NCI-H1417 treated with DMSO at 0.1 percent for 48 hours (cell line): ENCODE measurements at regions not wholly inside any gene's neighbourhood (a gene's known extent, or its start where the extent isn't known, plus 50 kb on each side); places are given as distances from the start of the nearest gene placed in this dataset.
"Not testable (repeated sequence)": the region's sequence is repeated elsewhere in the genome, so short reads cannot be mapped to it uniquely, and the experiment has no call there.

Experiments
- DNase-seq: peaks from one replicate; lab custom pipeline; 2025; lab: John Stamatoyannopoulos, UW

DNA sequence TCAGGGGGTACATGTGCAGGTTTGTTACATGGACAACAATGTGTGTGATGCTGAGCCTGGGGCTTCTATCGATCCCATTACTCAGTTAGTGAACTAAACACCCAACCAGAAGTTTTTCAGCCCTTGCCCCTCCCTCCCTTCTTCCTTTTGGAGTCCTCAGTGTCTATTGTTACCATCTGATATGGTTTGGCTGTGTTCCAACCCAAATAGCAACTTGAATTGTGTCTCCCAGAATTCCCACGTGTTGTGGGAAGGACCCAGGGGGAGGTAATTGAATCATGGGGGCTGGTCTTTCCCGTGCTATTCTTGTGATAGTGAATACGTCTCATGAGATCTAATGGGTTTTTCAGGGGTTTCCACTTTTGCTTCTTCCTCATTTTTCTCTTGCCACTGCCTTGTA is 186.3 kb downstream of the AEBP2 start:
- not testable (repeated sequence) for DNase-seq

DNA sequence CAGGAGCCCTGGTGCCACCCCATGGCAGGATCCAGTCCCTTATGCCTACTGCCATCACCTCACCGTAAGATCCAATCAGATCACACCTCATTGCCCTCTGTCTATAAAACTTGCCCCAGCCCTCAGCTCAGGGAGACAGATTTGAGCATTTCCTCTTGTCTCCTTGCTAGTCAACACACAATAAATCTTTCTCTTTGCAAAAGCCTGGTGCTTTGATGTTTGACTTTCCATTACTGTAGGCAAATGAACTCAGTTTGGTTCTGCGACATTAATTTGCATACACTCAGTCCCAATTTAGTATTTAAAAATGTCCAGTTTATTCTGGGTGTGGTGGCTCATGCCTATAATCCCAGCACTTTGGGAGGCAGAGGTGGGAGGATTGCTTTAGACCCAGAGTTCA is 188.4 kb downstream of the AEBP2 start:
- DNase-seq: no peak

DNA sequence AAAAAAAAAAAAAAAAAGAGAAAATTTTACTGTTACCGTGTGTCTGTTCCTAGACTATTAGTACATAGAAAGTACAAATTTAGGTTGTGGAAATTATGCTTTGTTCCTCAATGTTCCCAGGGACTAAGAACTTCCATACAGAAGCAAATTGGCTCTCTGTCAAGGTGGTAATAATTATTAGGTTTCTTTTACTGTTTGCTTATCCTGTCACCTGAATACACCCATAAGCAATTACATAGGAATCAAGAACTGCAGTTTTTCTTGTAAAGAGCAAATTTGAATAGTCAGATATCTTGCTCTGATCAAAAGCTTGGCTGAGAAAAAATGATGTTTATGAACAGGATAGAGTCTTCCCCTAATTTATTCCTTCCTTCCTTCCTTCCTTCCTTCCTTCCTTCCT is 191.2 kb downstream of the AEBP2 start:
- no peak for DNase-seq

DNA sequence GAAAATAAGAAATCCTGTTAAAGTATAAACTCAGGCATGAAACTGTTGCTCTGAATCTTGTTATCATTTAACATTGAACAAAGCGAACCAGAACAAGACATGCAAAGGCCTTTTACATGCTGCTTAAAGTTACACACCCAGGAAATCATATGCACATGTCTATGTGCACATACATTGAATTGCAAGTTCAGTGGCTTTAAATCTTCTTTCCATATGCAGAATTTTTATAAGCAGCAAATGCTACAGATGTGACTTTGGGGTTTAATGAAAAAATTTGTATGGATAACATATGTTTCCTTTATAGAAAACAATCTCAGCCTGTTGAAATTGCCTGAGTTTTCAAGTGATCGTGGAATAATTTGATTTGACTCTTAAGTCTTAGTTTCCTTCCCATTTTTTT is 193.9 kb downstream of the AEBP2 start:
- DNase-seq: no peak

- no peak for DNase-seq
Observed at GRCh38 chr12:19633641-19634040, 194.3 kb downstream of the AEBP2 start.

DNA sequence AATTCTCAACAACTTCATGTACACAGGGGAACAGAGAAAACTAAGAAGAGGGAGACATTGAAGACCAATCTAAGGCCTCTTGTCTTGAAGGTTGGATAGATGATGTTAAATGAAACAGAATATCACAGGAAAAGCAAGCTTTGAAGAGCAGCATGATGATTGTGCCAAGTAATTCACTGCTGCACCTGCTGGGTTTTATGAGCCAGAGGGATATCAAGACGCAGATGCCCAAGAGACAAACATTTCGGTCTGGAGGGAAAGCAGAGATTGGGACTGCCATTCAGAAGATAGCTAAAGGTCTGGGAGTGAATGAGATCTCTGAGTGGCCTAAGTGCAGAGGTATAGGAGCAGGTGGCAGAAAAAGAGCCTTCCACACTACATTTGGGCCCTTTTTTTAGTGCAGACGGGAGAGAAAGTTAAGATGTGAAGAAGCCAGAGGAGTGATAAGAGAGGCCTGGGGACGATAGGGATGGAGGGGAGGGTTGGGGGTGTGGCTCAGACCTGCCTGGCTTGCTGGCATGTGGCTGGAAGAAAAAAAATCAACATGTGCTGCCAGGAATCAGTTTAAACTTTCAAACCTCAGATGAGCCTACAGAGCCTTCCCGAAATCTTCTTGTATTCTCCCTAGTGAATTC is 200.6 kb downstream of the AEBP2 start:
- DNase-seq: no peak

DNA sequence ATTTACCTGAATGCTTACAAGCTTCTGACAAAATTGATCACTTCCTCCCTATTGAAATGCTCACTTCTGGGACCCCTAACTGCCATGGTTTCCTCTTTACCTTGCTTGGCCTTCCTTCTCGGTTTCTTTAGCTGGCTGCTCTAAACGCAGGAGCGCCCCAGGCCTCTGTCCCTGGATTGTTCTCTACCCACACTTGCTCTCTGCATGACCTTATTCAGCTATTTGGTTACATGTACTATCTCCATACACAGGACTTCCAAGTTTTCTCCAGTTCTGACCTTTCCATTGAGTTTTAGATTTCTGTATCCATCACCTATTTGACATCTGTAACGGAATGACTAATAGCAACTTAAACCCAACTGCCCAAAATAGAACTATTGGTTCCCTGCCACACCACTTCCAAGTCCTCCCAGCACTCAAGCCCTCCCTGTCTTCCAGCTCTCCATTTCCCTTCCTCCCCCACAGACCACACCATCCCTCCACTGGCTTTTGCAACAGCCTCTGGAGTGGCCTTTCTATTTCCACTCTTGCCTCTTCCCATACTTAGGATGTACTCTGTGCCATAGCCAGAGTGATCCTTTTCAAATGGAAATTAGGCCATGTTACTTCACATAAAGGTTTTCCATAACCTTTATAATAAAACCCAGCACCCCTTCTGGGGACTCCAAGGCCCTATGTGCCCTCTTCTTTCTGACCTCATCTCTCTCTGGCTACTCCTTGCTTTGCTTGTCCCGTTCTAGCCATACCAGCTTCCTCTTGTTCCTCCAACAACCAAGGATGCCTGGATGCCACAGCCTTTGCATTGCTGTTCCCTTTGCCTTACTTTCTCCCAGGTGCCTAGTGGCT is 202.2 kb downstream of the AEBP2 start:
- DNase-seq: no peak

- no peak for DNase-seq
Observed at GRCh38 chr12:19642345-19642744, 203.1 kb downstream of the AEBP2 start.

GRCh38 chr12:19643635-19644034 is 204.3 kb downstream of the AEBP2 start:
- DNase-seq: no peak

GRCh38 chr12:19644571-19644970 is 205.3 kb downstream of the AEBP2 start:
- DNase-seq: no peak

- DNase-seq: no peak
Observed at GRCh38 chr12:19645823-19646222, 206.5 kb downstream of the AEBP2 start.

- DNase-seq: no peak
Observed at GRCh38 chr12:19646599-19646998, 207.3 kb downstream of the AEBP2 start.

DNA sequence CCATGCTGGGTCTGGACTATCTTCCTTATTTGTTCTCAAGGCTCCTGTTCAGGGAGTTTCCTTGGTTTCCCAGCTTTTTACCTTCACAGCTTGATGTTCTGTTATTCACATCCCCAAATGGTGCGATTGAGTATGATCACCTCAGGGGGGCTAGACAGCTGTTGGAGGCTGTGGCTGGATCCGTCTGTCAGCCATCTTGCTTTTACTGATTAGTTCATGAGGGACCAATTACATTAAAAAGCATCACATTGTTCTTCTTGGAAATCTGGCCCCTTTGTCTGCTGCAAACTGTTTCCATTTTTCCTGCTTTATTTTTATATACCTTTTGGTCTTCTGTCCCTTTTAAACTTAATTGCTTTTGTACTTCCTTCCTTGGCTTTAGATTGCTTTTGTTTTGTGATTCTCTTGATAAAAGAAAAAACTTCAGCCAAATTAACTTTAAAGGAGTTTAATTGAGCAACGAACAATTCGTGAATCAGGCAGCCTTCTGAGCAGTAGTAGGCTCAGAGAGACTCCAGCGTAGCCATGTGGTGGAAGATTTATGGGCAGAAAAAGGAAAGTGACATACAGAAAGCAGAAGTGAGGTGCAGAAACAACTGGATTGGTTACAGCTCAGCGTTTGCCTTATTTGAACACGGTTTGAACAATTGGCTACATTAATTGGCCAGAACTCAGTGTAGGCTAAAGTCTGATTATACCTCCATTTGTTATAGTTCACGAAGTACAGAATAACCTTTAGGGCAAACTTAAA is 208.7 kb downstream of the AEBP2 start:
- no peak for DNase-seq

DNA sequence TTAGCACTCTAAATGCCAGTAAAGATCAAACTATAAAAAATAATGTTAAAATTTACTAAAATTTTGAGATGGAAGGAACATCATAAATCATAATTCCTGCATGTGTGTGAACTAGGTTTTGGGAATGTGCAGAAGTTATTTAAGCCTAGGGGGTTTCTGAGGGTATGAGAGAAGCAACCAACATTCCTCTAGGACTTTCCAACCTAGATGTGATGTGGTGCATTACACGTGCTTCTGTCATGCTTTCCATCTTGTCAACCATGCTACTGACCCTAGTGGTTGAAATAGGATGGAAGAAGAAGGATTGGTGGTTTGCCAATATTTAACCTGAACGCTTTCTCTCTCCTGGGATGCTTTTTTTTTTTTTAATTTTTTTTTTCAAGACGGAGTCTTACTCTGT is 209.3 kb downstream of the AEBP2 start:
- no peak for DNase-seq

DNA sequence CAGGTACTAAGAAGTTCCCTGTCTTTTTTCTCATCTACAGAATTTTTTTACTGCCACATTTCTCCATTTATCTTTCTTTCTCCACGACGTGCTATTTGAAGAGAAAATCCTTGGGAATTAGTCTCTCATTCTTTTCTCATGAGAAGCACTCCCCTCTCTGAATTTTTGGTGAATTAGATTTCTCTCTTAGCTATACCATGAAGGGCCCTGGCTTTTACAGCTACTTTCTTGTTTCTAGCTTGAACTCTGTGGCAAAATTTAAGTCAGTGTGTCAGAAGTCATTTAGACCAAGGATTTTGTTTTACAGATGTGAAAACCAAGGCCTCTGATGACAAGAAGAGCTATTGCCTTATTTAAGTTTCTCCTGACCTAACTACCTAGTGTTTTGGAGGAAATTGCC is 213.1 kb downstream of the AEBP2 start:
- DNase-seq: no peak

- DNase-seq: no peak
Observed at GRCh38 chr12:19654650-19655376, 215.5 kb downstream of the AEBP2 start.

GRCh38 chr12:19657118-19657731 is 217.9 kb downstream of the AEBP2 start:
- no peak for DNase-seq

- DNase-seq: no peak
Observed at GRCh38 chr12:19657732-19658130, 218.4 kb downstream of the AEBP2 start.

GRCh38 chr12:19659086-19659485 is 219.8 kb downstream of the AEBP2 start:
- no peak for DNase-seq

DNA sequence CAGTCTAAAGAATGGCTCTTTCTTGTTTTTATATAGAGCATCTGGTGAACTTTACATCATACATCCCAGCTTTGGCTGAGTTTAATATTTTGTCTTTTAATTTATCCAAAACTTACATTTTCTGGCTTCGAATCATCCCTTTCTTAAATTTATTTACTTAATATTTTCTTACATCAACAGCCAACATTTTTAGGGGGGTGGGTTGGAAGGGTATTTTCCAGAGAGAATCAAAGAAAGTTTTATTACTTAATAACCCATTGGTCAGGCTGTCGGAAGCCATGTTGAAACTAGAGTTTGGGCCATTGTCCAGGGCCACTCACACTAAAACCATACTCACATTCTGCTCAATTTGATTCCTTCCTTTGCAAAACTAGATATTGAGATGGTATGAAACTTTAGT is 220.2 kb downstream of the AEBP2 start:
- DNase-seq: no peak

DNA sequence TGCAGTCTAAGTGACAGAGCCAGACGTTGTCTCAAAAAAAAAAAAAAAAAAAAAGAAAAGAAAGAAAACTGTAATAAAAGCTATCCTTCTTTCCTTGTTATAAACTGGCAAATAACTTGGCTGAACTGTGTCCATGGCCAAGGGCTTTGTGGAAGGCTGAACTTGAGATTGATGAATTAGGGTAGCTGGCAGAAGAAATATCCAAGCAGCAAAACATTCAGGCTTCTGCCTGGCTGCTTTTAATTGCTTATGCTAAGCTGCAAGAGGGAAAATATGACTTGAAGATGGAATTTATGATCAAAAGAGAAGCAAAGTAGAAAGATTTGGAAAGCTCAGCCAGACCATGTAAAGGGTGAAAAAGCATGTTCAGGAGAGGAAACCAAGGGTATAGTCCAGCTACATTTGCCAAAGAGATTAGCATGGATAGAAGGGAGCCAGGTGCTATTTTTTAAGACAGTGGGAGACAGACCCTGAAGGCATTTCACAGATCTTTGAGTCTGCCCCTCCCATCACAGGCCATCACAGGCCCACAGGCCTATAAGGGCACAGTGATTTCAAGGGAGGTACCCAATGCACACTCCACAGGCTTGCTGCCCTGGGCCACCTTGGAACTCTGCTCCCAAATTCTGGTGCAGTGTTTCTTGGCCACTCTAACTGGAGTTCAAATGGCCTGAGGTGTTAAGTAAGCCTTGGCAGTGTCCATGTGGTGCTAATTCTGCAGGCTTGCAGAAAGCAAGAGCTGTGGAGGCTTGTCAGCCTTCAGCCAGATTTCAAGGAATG is 226.0 kb downstream of the AEBP2 start:
- no peak for DNase-seq
